ENCODE measurements at regions not wholly inside any gene's neighbourhood (a gene's known extent, or its start where the extent isn't known, plus 50 kb on each side); places are given as distances from the start of the nearest gene placed in this dataset.

DNA sequence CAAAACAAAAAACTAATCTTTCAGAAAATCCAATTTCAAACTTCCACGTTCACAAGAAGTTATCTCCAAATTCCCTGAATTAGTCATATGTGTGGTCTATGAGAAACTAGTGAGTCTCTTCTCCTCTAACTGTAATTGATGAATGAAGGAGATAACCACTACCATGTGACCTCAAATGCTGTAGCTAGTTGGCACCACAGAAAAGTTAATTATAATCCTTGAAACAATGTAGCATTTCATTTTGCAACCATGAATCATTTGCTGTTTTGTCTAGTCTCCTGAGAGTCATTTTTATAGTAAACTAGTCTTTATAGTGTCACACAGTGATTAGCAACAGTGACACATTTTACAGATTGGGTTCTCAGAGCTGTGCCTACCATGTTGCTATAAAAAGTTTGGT lies 287.5 kb downstream of the LRRIQ3 start:
- Mint-ChIP-seq H3K36me3 (ENCODE audit: low read depth) (no peaks in the 10 kb centered on the region), H3K4me1 (no peaks in the 10 kb centered on the region), H3K27ac (no peak overlapping the region), H3K9me3 (peaks cover 12% of the 10 kb centered on the region), H3K4me3 (no peak overlapping the region), H3K27me3 (ENCODE audit: insufficient read depth) (no peaks in the 10 kb centered on the region)
- Histone ChIP-seq H3K9ac (ENCODE audit: extremely low read depth, low read length, poor library complexity, severe bottlenecking) (no peak overlapping the region), H3K9me3 (ENCODE audit: control insufficient read depth, low read length) (peaks cover 7% of the 10 kb centered on the region), H3K27ac (ENCODE audit: low read depth, low read length) (no peak overlapping the region), H3K4me3 (ENCODE audit: low read length) (no peak overlapping the region), H3K36me3 (ENCODE audit: control insufficient read depth, insufficient read depth, low read length) (no peaks in the 10 kb centered on the region), H3K27me3 (ENCODE audit: control insufficient read depth, insufficient read depth, low read length, poor library complexity, severe bottlenecking) (no peaks in the 10 kb centered on the region), H3K4me1 (ENCODE audit: control insufficient read depth, insufficient read depth, low read length) (no peaks in the 10 kb centered on the region)
- TF ChIP-seq, protein P1, sequence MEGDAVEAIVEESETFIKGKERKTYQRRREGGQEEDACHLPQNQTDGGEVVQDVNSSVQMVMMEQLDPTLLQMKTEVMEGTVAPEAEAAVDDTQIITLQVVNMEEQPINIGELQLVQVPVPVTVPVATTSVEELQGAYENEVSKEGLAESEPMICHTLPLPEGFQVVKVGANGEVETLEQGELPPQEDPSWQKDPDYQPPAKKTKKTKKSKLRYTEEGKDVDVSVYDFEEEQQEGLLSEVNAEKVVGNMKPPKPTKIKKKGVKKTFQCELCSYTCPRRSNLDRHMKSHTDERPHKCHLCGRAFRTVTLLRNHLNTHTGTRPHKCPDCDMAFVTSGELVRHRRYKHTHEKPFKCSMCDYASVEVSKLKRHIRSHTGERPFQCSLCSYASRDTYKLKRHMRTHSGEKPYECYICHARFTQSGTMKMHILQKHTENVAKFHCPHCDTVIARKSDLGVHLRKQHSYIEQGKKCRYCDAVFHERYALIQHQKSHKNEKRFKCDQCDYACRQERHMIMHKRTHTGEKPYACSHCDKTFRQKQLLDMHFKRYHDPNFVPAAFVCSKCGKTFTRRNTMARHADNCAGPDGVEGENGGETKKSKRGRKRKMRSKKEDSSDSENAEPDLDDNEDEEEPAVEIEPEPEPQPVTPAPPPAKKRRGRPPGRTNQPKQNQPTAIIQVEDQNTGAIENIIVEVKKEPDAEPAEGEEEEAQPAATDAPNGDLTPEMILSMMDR (conservative IDR thresholded peaks at IDR 0.05): no peak
- 86% methylated on average over 1 of the region's 1 CpG; no CpG with 5 or more reads in 1 of the 2 experiments for WGBS, 2 experiments (ENCODE audit: insufficient coverage in 1 of 2, insufficient read length in 1 of 2)
- DNase-seq: no peak

DNA sequence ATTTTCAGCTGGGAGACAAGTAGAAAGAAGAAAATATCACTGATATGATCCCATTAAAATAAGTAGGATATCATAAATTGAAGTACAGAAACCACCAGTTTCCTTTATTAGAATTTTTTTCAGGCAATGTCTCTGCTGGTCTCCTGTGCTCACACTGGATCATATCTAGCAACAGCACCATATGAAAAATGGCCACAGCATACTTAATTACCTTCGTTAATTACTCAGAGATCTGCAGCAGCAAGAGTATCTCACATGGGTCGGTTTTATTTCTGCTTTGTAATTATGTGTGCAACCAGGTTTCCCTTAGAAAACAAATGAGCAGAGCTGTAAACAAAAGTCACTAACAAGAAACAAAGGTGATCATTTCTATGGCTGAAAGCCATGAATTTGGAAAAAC lies 287.9 kb downstream of the LRRIQ3 start:
- no peak for DNase-seq
- Mint-ChIP-seq H3K9me3 (peaks cover 12% of the 10 kb centered on the region), H3K4me1 (no peaks in the 10 kb centered on the region), H3K27ac (no peak overlapping the region), H3K36me3 (ENCODE audit: low read depth) (no peaks in the 10 kb centered on the region), H3K27me3 (ENCODE audit: insufficient read depth) (no peaks in the 10 kb centered on the region), H3K4me3 (no peak overlapping the region)
- no peak overlapping the region for H3K27ac ChIP-seq (ENCODE audit: low read depth, low read length)
- H3K9me3 ChIP-seq (ENCODE audit: control insufficient read depth, low read length): peaks cover 7% of the 10 kb centered on the region
- TF ChIP-seq, protein P1 (conservative IDR thresholded peaks at IDR 0.05): no peak
- H3K4me1 ChIP-seq (ENCODE audit: control insufficient read depth, insufficient read depth, low read length): no peaks in the 10 kb centered on the region
- H3K36me3 ChIP-seq (ENCODE audit: control insufficient read depth, insufficient read depth, low read length): no peaks in the 10 kb centered on the region
- 83% methylated on average over 2 of the region's 2 CpGs; no CpG with 5 or more reads in 1 of the 2 experiments for WGBS, 2 experiments (ENCODE audit: insufficient coverage in 1 of 2, insufficient read length in 1 of 2)
- no peak overlapping the region for H3K4me3 ChIP-seq (ENCODE audit: low read length)
- no peaks in the 10 kb centered on the region for H3K27me3 ChIP-seq (ENCODE audit: control insufficient read depth, insufficient read depth, low read length, poor library complexity, severe bottlenecking)
- H3K9ac ChIP-seq (ENCODE audit: extremely low read depth, low read length, poor library complexity, severe bottlenecking): no peak overlapping the region

DNA sequence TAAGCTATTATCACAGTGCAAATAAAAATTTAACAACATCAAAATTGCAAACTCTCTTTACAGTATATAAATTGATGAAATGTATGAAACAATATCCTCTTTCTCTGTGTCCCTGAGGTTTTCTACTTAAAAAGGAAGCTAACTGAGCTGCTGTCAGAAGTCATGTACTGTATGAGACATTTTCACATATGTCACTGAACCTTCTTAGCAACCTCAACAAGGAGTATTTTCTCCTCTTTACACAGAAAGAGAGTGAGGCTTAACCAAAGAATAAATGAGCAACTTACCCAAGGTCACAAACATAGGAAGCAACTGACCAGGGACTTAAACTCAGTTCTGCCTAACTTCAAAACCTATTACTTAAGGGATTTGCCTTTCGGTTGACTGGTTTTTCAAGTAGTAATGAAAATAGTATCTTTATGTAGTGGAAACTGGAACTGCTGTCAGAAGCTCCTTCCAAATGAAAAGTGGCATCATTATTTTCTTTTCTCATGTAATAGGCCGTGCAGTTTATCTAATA lies 288.9 kb downstream of the LRRIQ3 start:
- no peaks in the 10 kb centered on the region for H3K27me3 ChIP-seq (ENCODE audit: control insufficient read depth, insufficient read depth, low read length, poor library complexity, severe bottlenecking)
- peaks cover 7% of the 10 kb centered on the region for H3K9me3 ChIP-seq (ENCODE audit: control insufficient read depth, low read length)
- no peaks in the 10 kb centered on the region for H3K36me3 Mint-ChIP-seq (ENCODE audit: low read depth)
- no peaks in the 10 kb centered on the region for H3K4me1 Mint-ChIP-seq
- no peak overlapping the region for H3K4me3 ChIP-seq (ENCODE audit: low read length)
- no peaks in the 10 kb centered on the region for H3K4me1 ChIP-seq (ENCODE audit: control insufficient read depth, insufficient read depth, low read length)
- peaks cover 12% of the 10 kb centered on the region for H3K9me3 Mint-ChIP-seq
- H3K27me3 Mint-ChIP-seq (ENCODE audit: insufficient read depth): no peaks in the 10 kb centered on the region
- WGBS, 2 experiments (ENCODE audit: insufficient coverage in 1 of 2, insufficient read length in 1 of 2): 100% methylated on average over 1 of the region's 2 CpGs; no CpG with 5 or more reads in 1 of the 2 experiments
- no peak overlapping the region for H3K4me3 Mint-ChIP-seq
- no peaks in the 10 kb centered on the region for H3K36me3 ChIP-seq (ENCODE audit: control insufficient read depth, insufficient read depth, low read length)
- no peak overlapping the region for H3K27ac ChIP-seq (ENCODE audit: low read depth, low read length)
- H3K9ac ChIP-seq (ENCODE audit: extremely low read depth, low read length, poor library complexity, severe bottlenecking): no peak overlapping the region
- no peak overlapping the region for H3K27ac Mint-ChIP-seq
- DNase-seq: no peak
- TF ChIP-seq, protein P1 (conservative IDR thresholded peaks at IDR 0.05): no peak

Measured in endodermal cell (in vitro differentiated cells).